SU-DHL-6 (cell line): ENCODE measurements at regions not wholly inside any gene's neighbourhood (a gene's known extent, or its start where the extent isn't known, plus 50 kb on each side); places are given as distances from the start of the nearest gene placed in this dataset.

ENCODE experiments used
- CTCF ChIP-seq: fragments of 200-600 bp; sonication (generic); IDR thresholded peaks from one replicate; pipeline ENCODE4 v1.5.1; 2017; ENCODE audit warnings: antibody characterized with exemption, mild to moderate bottlenecking, low read length, moderate library complexity; ENCODE audit not compliant: insufficient read depth, poor library complexity, severe bottlenecking
- EZH2phosphoT487 ChIP-seq: fragments of 200-600 bp; sonication (generic), shearing (Covaris generic); conservative IDR thresholded peaks from 2 replicates; pipeline ENCODE4 v1.6.1; 2018; ENCODE audit warnings: mild to moderate bottlenecking, antibody characterized with exemption, low read length, moderate library complexity, mixed read lengths

- TF ChIP-seq CTCF, result no peak
- TF ChIP-seq EZH2phosphoT487, result no peak
Observed at GRCh38 chr16:54424043-54424451, 137.5 kb upstream of the IRX3 start.
